ENCODE measurements at regions not wholly inside any gene's neighbourhood (a gene's known extent, or its start where the extent isn't known, plus 50 kb on each side); places are given as distances from the start of the nearest gene placed in this dataset.
"Not testable (repeated sequence)": the region's sequence is repeated elsewhere in the genome, so short reads cannot be mapped to it uniquely, and the experiment has no call there.

- not testable (repeated sequence) for DNase-seq
Observed at GRCh38 chr13:86253497-86253896, 454.3 kb upstream of the SLITRK6 start.

DNA sequence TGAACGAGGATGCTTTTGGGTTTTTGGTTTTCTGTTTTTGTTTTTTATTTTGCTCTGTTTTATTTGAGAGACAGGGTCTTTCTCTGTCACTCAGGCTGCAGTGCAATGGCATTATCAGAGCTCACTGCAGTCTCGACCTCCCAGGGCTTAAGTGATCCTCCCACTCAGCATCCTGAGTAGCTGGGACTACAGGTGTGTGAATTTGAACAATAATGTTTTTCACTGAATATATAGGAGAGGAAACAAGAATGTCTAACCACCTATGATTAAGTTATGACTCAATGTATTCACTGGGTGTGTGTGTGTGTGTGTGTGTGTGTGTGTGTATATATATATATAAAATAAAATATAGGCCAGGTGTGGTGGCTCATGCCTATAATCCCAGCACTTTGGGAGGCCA, 456.6 kb upstream of the SLITRK6 start:
- DNase-seq = not testable (repeated sequence)

GRCh38 chr13:86269511-86269910, 470.3 kb upstream of the SLITRK6 start:
- DNase-seq = no peak

- no peak for DNase-seq
Observed at GRCh38 chr13:86282442-86282841, 483.2 kb upstream of the SLITRK6 start.

- DNase-seq = no peak
Observed at GRCh38 chr13:86283031-86283430, 483.8 kb upstream of the SLITRK6 start.

DNA sequence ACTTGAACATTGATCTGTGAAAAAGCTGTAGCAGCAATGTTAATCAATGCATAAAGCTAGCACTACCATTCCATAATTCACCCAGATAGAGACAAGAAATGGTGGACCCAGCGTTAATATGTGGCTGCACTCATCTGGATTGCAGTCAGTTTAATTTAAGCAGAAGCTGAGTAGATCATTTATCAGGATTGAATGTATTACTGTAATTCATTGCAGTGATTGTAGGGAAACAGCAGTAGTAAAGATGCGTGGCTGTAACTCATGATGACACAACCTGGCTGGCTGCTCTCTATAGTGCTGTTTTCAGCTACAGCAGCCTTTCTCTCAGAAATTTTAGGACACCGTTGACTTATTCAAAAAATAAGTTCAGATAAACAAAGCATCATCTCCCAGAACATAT, 499.5 kb upstream of the SLITRK6 start:
- DNase-seq = no peak

DNA sequence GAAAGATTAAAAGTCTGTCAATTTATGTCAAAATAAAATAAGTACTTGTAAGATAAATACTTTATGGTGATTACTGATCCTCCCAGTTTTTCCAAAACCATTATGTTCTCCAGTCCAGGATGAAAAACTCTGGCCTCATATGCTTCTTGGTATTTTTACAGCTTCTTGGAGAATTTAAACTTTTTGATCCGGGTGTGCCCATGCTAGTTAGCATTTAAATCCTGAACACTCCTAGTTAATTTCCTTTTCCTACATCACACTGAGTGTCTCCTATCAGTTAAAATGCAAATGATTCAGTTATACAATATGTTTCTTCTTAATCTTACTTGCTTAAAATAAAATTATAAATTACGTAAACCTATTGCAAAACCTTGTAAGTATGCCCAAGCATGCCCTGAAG, 499.9 kb upstream of the SLITRK6 start:
- DNase-seq = no peak

- no peak for DNase-seq
Observed at GRCh38 chr13:86309881-86310280, 510.7 kb upstream of the SLITRK6 start.

- DNase-seq = no peak
Observed at GRCh38 chr13:86313421-86313820, 514.2 kb upstream of the SLITRK6 start.

GRCh38 chr13:86318450-86318849, 519.2 kb upstream of the SLITRK6 start:
- DNase-seq = no peak

DNA sequence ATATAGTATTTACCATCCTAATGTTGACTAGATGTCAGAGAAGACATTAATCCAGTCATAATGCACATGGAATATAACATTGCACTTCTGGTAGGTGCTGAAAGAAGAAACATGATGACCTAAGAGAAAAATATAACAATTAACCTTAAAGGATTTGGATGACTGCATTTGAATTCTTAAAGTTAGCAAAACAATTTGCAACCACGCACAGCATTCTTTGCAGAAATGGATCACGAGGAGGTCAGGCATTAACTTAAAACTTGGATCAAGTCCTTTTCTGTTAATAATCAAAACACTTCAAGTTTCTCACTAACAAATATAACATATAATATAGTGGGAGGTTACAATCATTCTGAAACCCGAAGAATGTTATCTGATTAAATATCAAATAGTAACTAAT, 525.0 kb upstream of the SLITRK6 start:
- no peak for DNase-seq

GRCh38 chr13:86355301-86355700, 556.1 kb upstream of the SLITRK6 start:
- no peak for DNase-seq

DNA sequence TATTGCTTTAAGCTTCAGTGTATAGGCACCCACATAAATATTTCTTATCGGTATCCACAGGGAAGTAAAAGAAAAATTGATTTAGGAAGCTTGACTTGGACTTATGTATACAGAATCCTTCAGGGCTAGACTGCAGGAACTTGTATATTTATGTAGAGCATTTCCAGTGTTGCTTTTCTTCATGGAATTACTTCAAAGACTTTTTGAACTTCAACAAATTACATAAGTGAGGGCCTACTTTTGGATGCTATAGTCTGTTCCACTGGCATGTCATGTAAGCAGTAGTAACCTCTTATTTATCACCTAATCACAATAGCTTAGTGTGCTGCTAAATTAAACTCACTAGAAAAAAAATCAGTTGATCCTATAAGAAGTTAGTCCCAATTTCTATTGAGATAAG, 557.9 kb upstream of the SLITRK6 start:
- DNase-seq = no peak

DNA sequence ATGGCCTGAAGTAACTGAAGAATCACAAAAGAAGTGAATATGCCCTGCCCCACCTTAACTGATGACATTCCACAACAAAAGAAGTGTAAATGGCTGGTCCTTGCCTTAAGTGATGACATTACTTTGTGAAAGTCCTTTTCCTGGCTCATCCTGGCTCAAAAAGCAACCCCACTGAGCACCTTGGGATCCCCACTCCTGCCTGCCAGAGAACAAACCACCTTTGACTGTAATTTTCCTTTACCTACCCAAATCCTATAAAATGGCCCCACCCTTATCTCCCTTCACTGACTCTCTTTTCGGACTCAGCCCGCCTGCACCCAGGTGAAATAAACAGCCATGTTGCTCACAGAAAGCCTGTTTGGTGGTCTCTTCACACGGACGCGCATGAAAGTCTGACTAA, 564.5 kb upstream of the SLITRK6 start:
- not testable (repeated sequence) for DNase-seq

- DNase-seq = no peak
Observed at GRCh38 chr13:86368924-86369323, 569.7 kb upstream of the SLITRK6 start.

- DNase-seq = no peak
Observed at GRCh38 chr13:86377451-86377850, 578.2 kb upstream of the SLITRK6 start.

DNA sequence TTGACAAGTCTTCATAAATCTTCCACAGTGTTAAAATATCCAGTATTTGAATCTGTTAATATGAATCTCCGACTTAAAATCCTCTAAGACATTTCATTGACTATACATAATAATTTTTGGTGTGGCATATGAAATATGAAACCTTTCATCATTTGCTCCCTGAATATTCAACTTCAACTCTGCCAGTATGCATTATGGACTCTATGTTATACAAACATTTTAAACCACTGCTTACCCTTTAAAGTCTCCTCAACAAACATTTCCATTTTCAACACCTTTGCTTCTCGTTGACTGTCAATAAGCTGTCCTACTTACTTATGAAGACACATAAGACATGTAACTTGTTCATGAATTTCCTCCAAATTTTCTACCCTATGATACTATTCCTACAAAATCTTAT, 579.4 kb upstream of the SLITRK6 start:
- DNase-seq = no peak

- no peak for DNase-seq
Observed at GRCh38 chr13:86383151-86383550, 583.9 kb upstream of the SLITRK6 start.

DNA sequence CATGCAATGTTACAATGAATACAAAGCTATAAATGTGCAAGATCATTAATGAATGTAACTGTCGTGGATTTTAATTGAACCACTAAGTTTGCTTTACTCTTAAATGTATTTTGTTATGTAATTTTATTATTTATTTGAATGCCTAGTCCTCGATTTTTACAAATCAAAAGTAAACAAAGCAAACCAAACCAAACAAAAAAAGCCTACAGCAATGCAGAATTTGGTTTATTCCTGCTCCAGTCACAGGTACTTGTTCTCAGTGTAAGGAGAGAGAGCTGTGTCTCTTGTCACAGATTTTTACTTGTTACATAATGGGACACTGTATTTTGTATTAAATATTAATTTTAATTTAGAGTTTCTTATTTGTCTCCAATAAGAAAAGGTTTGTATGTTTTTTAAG, 584.3 kb upstream of the SLITRK6 start:
- DNase-seq = no peak

DNA sequence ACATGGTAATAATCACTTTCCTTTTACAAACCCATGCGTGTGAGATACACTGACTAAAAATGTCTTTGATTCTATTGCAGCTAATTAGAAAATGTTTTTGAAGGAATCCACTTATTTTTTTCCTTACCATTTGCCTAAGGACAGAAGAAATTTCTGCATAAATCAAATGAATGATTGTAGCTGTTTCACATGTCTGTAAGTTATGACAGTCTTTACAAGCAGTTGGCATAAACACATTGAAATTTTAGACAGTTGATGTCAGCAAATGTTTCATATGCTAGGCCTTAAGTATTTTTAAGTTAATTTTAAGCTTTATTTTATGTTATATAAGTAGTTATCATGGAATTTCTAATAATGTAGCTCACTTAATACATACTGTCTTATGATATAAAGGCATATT, 598.4 kb upstream of the SLITRK6 start:
- no peak for DNase-seq

DNA sequence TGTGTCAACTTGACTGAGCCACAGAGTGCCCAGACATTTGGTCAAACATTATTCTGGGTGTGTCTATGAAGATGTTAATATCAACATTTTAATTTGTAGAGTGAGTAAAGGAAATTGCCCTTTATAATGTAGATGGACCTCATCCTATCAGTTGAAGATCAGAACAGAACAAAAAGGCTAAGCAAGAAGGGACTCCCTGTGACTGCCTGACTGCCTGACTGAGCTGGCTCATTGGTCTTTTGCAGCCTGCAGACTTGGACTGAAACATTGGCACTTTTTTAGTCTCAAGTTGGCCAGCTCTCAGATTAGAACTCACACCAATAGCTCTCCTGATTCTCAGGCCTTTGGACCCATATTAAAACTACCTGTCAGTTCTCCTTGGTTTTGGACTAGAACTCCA, 600.4 kb upstream of the SLITRK6 start:
- no peak for DNase-seq

- no peak for DNase-seq
Observed at GRCh38 chr13:86402500-86402899, 603.3 kb upstream of the SLITRK6 start.

- no peak for DNase-seq
Observed at GRCh38 chr13:86403181-86403580, 604.0 kb upstream of the SLITRK6 start.

- DNase-seq = no peak
Observed at GRCh38 chr13:86409466-86410241, 610.4 kb upstream of the SLITRK6 start.

DNA sequence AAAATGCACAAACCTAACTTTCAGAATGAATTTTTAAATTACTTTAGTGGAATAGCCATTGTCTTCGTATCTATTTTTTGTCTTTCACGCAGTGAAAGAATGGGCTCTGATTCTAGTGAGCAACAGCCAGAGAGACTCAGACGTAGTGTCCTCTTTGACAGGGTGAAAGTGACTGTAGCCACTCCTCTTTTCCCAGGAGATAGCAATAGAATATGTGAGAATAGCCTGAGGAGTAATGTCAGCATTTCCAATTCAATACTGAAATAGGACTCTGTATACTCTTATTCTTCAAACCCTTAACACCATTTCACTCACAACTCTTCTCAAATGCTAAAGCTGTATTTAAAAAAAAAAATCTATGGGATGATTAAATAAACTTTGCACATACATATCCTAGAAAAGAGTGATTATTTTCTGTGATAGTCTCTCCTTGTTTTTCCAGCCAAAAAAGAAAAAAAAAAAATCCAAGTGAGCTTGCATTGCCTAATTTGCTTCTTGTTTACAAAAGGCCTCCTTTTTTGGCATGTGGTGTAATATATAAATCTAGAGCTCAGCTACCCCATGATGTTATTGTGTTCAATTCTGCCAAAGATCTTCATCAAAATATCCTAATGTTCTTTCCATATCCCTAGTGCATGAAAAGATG, 626.1 kb upstream of the SLITRK6 start:
- DNase-seq = no peak
